GM12891 (cell line): ENCODE measurements at regions not wholly inside any gene's neighbourhood (a gene's known extent, or its start where the extent isn't known, plus 50 kb on each side); places are given as distances from the start of the nearest gene placed in this dataset.

ENCODE experiments used
- DNase-seq: peaks from one replicate; pipeline ENCODE4 v3.0.0; 2011; ENCODE audit warnings: low spot score; ENCODE audit not compliant: insufficient read length
- FAIRE-seq: peaks from 2 replicates; lab custom pipeline; 2011; peaks lifted over from hg19 to GRCh38; lab: Jason Lieb, UNC
- PAX5 ChIP-seq: IDR thresholded peaks from 2 replicates; pipeline ENCODE4 v1.6.1; 2011; ENCODE audit warnings: low read length, moderate library complexity, mild to moderate bottlenecking; ENCODE audit not compliant: insufficient read depth, severe bottlenecking
- POLR2A ChIP-seq: IDR thresholded peaks from 2 replicates; pipeline ENCODE4 v1.6.1; 2011; ENCODE audit warnings: low read depth, low read length, control low read depth
- POLR2AphosphoS5 ChIP-seq: IDR thresholded peaks from 2 replicates; pipeline ENCODE4 v1.6.1; 2011; ENCODE audit warnings: low read depth, low read length, control low read depth
- POU2F2 ChIP-seq: IDR thresholded peaks from 2 replicates; pipeline ENCODE4 v1.6.1; 2011; ENCODE audit warnings: low read depth, mild to moderate bottlenecking, control low read depth, low read length, moderate library complexity
- SPI1 ChIP-seq: IDR thresholded peaks from 2 replicates; pipeline ENCODE4 v1.6.1; 2011; ENCODE audit warnings: low read depth, low read length, control low read depth
- TAF1 ChIP-seq: IDR thresholded peaks from 2 replicates; pipeline ENCODE4 v1.6.1; 2011; ENCODE audit warnings: low read depth, low read length, control low read depth

DNA sequence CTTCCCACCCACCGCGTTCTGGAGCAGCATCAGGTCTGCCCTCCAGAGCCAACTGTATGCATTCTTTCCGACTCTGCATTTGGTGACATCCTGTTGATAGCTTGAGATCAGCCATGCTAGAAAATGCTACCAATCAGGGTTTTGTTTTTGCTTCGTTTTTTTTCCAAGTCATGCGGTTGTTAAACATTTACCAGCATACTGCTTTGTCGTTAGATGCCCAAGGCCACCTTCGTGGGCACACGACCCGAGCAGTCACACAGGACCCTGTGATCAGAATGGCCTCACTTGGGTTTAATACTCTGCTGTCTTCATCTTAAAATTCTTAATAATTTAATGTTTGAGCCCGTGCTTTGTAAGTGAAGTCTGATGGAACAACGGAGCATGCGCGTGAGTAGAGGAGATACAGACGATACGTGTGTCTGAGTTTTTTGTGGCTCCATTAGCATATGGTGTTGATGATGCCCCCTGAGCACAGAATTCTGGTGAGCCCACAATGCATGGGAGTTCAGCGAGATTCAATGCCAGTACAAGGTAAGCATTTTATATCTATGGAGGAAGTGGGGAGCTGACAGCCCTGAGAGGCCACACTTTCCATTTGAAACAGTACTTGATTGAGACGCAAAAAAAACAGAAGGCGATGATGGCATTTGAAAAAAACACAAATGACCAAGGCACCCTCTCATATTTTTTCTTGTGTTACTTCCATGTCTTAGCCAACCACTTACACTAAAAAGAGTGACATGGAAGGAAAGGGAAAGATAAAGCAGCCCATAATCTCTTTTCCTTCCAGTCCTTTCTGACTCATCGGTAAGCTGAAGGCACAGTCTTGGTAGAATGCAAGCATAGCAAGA lies 323.6 kb downstream of the BCOR start:
- FAIRE-seq (peak; percentile 59), DNase-seq (no peak)
- TF ChIP-seq POLR2A (no peak), TAF1 (no peak), POU2F2 (no peak), SPI1 (no peak), POLR2AphosphoS5 (no peak), PAX5 (no peak)

GRCh38 chrX:39774774-39775328 lies 322.9 kb downstream of the BCOR start:
- no peak for TF ChIP-seq POLR2AphosphoS5
- TF ChIP-seq POLR2A, result no peak
- no peak for TF ChIP-seq PAX5
- TF ChIP-seq TAF1, result no peak
- no peak for TF ChIP-seq POU2F2
- TF ChIP-seq SPI1, result no peak
- FAIRE-seq (no peak), DNase-seq (no peak)

DNA sequence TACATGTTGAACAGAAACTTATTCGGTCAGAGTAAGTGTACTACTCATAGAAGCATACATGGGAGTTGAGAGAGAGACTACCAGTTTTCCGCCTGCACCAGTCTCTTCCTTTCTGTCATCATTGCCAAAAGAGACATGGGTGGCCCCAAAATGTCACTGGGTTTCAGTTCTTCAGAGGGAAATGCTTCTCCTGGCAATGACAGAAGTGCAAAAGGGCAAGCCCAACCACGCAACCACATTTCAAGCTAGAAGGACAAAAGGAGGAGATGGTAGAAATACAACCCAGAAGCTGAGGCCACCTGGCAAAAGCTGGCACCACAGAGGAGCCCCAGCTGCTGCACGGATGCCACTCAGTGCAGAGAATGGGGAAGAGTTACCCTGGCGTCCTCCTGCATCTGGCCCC lies 320.1 kb downstream of the BCOR start:
- TF ChIP-seq POLR2AphosphoS5 (no peak), TAF1 (no peak), POLR2A (no peak), POU2F2 (no peak), SPI1 (no peak), PAX5 (no peak)
- FAIRE-seq (peak; percentile 16), DNase-seq (no peak)

- peak; percentile 50 for FAIRE-seq
- TF ChIP-seq POU2F2 (no peak), PAX5 (no peak), SPI1 (no peak), TAF1 (no peak)
Measured at GRCh38 chrX:39779952-39780783, 317.6 kb downstream of the BCOR start.

GRCh38 chrX:39782276-39782675 lies 315.5 kb downstream of the BCOR start:
- DNase-seq, result no peak
- FAIRE-seq, result no peak
- TF ChIP-seq POU2F2, result no peak
- TF ChIP-seq TAF1, result no peak

More at GRCh38 chrX:39779952-39780783, 317.6 kb downstream of the BCOR start:
- no peak for DNase-seq

DNA sequence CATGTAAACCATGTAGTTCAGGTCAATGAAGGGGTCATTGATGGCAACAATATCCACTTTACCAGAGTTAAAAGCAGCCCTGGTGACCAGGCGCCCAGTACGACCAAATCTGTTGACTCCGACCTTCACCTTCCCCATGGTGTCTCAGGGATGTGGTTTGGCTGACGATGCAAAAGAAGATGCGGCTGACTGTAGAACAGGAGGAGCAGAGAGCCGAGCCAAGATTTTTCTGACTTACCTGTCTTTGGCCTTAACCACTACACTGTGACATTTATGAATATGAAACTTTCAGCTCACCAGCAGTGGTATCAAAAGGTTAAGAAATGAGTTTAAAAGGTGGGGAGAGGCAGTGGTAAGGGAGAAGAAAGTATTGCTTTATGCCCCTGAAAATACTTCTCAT lies 309.8 kb downstream of the BCOR start:
- no peak for FAIRE-seq
- TF ChIP-seq TAF1, result no peak
- TF ChIP-seq POLR2AphosphoS5, result no peak
- TF ChIP-seq PAX5, result no peak
- TF ChIP-seq SPI1, result no peak
- no peak for TF ChIP-seq POLR2A
- TF ChIP-seq POU2F2, result no peak
- DNase-seq, result no peak

- no peak for TF ChIP-seq PAX5
- no peak for TF ChIP-seq TAF1
- no peak for TF ChIP-seq SPI1
- TF ChIP-seq POLR2AphosphoS5, result no peak
- TF ChIP-seq POLR2A, result no peak
- no peak for TF ChIP-seq POU2F2
- FAIRE-seq (no peak), DNase-seq (no peak)
Measured at GRCh38 chrX:39788521-39788920, 309.2 kb downstream of the BCOR start.

GRCh38 chrX:39791691-39792090 lies 306.1 kb downstream of the BCOR start:
- no peak for TF ChIP-seq PAX5
- FAIRE-seq (no peak), DNase-seq (no peak)

DNA sequence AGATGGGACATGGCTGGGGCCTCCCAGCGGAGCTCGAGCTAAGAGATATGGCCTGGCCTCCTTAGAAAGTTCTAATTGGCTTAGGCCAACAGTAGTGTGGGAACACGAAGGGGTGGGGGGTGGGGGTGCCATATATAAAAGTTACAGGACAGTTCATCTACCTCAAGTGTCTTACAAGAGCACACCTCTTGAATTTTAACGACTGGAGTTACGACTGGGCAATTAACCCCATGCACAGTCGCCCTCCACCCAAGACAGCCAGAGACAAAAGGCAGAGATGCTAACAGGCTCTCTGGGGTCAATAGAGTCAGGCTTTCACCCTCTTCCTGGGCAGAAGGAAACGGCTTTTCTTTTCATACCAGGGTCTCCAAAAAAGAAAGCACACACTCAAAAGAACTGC lies 302.2 kb downstream of the BCOR start:
- TF ChIP-seq SPI1, result no peak
- no peak for TF ChIP-seq TAF1
- TF ChIP-seq POU2F2, result no peak
- no peak for TF ChIP-seq PAX5
- TF ChIP-seq POLR2A, result no peak
- TF ChIP-seq POLR2AphosphoS5, result no peak
- DNase-seq (no peak), FAIRE-seq (no peak)
